ENCODE measurements at regions not wholly inside any gene's neighbourhood (a gene's known extent, or its start where the extent isn't known, plus 50 kb on each side); places are given as distances from the start of the nearest gene placed in this dataset.

GRCh38 chr11:104594228-104594958, 303.9 kb downstream of the CASP12 start:
- no peak for TF ChIP-seq CTCF (IDR thresholded peaks at IDR 0.05; ENCODE audit: low read depth, low read length)
- no peak for TF ChIP-seq EZH2phosphoT487 (IDR thresholded peaks at IDR 0.05; ENCODE audit: low read depth)

Measured in OCI-LY3 (cell line).